Skin of body (tissue), 1 donor: ENCODE measurements at regions not wholly inside any gene's neighbourhood (a gene's known extent, or its start where the extent isn't known, plus 50 kb on each side); places are given as distances from the start of the nearest gene placed in this dataset.

ENCODE experiments used
- DNase-seq: peaks from one replicate; lab custom pipeline; 2025; lab: John Stamatoyannopoulos, UW

GRCh38 chr16:51343411-51343810, 192.3 kb upstream of the SALL1 start:
- DNase-seq, result no peak

GRCh38 chr16:51341204-51341603, 190.1 kb upstream of the SALL1 start:
- DNase-seq, result no peak

GRCh38 chr16:51337662-51338061, 186.6 kb upstream of the SALL1 start:
- DNase-seq, result no peak

- DNase-seq, result no peak
Observed at GRCh38 chr16:51328733-51329132, 177.7 kb upstream of the SALL1 start.

- no peak for DNase-seq
Observed at GRCh38 chr16:51327001-51327400, 175.9 kb upstream of the SALL1 start.

GRCh38 chr16:51326131-51326856, 175.2 kb upstream of the SALL1 start:
- DNase-seq, result no peak

- no peak for DNase-seq
Observed at GRCh38 chr16:51321251-51321650, 170.2 kb upstream of the SALL1 start.

- no peak for DNase-seq
Observed at GRCh38 chr16:51317575-51317974, 166.5 kb upstream of the SALL1 start.

GRCh38 chr16:51313198-51313597, 162.1 kb upstream of the SALL1 start:
- no peak for DNase-seq

- DNase-seq, result no peak
Observed at GRCh38 chr16:51312363-51313150, 161.5 kb upstream of the SALL1 start.

GRCh38 chr16:51310159-51310558, 159.1 kb upstream of the SALL1 start:
- DNase-seq, result no peak

GRCh38 chr16:51306886-51307595, 156.0 kb upstream of the SALL1 start:
- DNase-seq, result no peak

GRCh38 chr16:51306116-51306515, 155.0 kb upstream of the SALL1 start:
- DNase-seq, result no peak

- DNase-seq, result no peak
Observed at GRCh38 chr16:51305337-51305736, 154.3 kb upstream of the SALL1 start.

GRCh38 chr16:51302042-51302441, 151.0 kb upstream of the SALL1 start:
- no peak for DNase-seq

GRCh38 chr16:51298800-51299199, 147.7 kb upstream of the SALL1 start:
- no peak for DNase-seq

- no peak for DNase-seq
Observed at GRCh38 chr16:51290442-51291285, 139.6 kb upstream of the SALL1 start.

GRCh38 chr16:51289336-51289735, 138.3 kb upstream of the SALL1 start:
- DNase-seq, result no peak

- no peak for DNase-seq
Observed at GRCh38 chr16:51287121-51287755, 136.2 kb upstream of the SALL1 start.

- no peak for DNase-seq
Observed at GRCh38 chr16:51286272-51286671, 135.2 kb upstream of the SALL1 start.

- DNase-seq, result no peak
Observed at GRCh38 chr16:51276336-51276735, 125.3 kb upstream of the SALL1 start.
